GM19452 (cell line): ENCODE measurements at regions not wholly inside any gene's neighbourhood (a gene's known extent, or its start where the extent isn't known, plus 50 kb on each side); places are given as distances from the start of the nearest gene placed in this dataset.

Experiments used
- ATAC-seq: cut with Tn5 transposase; IDR thresholded peaks from one replicate; pipeline ENCODE4 v1.9.1; 2021; ENCODE audit not compliant: unreplicated experiment

- no peak for ATAC-seq
These were observed 56.6 kb upstream of the KCNG1 start for GRCh38 chr20:51079488-51079887.

- no peak for ATAC-seq
These were observed 54.8 kb upstream of the KCNG1 start for GRCh38 chr20:51077686-51078060.

GRCh38 chr20:51076786-51077685, 54.1 kb upstream of the KCNG1 start:
- no peak for ATAC-seq

DNA sequence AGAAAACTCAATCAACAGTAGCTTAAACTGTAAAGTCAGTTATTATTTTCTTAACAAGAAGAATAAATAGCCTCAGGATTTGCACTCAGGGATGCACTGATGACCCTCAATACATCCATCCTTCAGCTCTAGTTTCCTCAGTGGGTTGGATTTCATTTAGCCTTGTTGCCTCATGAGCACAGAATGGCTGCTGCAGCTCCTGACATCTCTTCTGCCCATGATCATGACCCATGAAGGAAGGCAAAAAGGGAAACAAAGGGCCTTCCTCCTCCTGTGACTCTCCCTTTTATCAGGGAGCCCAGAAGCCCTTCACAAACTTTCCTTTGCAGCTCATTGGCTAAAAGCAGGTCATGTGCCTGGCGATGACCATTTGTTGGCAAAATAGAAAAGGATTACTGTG, 51.2 kb upstream of the KCNG1 start:
- no peak for ATAC-seq
